SK-N-MC (cell line): ENCODE measurements at regions not wholly inside any gene's neighbourhood (a gene's known extent, or its start where the extent isn't known, plus 50 kb on each side); places are given as distances from the start of the nearest gene placed in this dataset.

Experiments
- EZH2 ChIP-seq: fragments of 200-600 bp; sonication (generic); IDR thresholded peaks from one replicate; pipeline ENCODE4 v1.6.1; 2017; ENCODE audit warnings: antibody characterized with exemption
- FOXP2 ChIP-seq: optimal IDR thresholded peaks from 2 replicates; pipeline ENCODE3; 2011; ENCODE audit warnings: mild to moderate bottlenecking, moderate library complexity; ENCODE audit not compliant: insufficient read depth; ENCODE audit errors: extremely low read length, control extremely low read depth
- POLR2AphosphoS5 ChIP-seq: IDR thresholded peaks from 2 replicates; pipeline ENCODE4 v1.6.1; 2012; ENCODE audit warnings: mild to moderate bottlenecking, low read depth, low read length, borderline replicate concordance

- TF ChIP-seq POLR2AphosphoS5 (no peak), EZH2 (no peak), FOXP2 (no peak)
Measured at GRCh38 chr18:57974585-57975265, 69.3 kb upstream of the NEDD4L start.
